ENCODE measurements at regions not wholly inside any gene's neighbourhood (a gene's known extent, or its start where the extent isn't known, plus 50 kb on each side); places are given as distances from the start of the nearest gene placed in this dataset.

DNA sequence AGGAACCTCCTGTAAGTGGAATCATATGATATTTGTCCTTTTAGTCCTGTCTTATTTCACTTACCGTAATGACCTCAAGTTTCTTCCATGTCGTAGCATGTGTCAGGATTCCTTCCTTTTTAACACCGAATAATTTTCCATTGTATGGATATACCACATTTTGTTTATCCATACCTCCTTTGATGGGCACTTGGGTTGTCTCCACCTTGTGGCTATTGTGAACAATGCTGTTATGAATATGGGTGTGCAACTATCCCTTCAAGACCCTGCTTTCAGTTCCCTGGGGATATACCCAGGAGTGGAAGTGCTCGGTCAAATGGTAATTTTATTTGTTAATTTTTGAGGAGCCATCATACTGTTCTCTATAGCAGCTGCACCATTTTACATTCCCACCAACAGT, 244.9 kb upstream of the BLID start:
- DNase-seq (ENCODE audit: low read depth) = no peak
- TF ChIP-seq, protein P1, sequence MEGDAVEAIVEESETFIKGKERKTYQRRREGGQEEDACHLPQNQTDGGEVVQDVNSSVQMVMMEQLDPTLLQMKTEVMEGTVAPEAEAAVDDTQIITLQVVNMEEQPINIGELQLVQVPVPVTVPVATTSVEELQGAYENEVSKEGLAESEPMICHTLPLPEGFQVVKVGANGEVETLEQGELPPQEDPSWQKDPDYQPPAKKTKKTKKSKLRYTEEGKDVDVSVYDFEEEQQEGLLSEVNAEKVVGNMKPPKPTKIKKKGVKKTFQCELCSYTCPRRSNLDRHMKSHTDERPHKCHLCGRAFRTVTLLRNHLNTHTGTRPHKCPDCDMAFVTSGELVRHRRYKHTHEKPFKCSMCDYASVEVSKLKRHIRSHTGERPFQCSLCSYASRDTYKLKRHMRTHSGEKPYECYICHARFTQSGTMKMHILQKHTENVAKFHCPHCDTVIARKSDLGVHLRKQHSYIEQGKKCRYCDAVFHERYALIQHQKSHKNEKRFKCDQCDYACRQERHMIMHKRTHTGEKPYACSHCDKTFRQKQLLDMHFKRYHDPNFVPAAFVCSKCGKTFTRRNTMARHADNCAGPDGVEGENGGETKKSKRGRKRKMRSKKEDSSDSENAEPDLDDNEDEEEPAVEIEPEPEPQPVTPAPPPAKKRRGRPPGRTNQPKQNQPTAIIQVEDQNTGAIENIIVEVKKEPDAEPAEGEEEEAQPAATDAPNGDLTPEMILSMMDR (IDR thresholded peaks at IDR 0.05; ENCODE audit: control insufficient read depth, extremely low read depth, insufficient read depth) = no peak
- no peak overlapping the region for H3K4me3 ChIP-seq (ENCODE audit: low read depth, low read length)

DNA sequence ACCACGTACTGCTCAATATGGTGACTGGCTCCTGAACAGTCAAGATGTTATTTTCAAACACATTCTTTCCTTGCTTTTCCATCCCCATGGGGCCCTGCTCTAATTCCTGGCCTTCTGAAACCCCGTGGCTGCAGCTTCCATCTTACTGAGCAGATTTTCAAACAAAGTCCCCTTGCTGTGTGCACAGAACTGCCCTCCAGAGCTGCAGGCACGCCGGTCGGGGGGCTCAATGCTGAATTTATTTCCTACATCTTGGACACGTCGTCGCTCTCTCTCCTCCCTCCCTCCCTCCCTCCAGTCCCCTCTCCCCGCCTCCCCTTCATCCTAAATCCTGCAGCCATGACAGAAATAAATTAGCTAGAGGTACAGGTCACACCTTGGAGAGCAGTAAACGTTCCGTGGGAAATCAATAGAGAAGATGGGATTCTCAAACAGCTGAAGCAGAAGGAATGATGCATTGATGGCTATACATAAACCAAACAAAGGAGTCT, 243.1 kb upstream of the BLID start:
- H3K4me3 ChIP-seq (ENCODE audit: low read depth, low read length) = no peak overlapping the region
- DNase-seq (ENCODE audit: low read depth) = no peak
- TF ChIP-seq, protein P1 (IDR thresholded peaks at IDR 0.05; ENCODE audit: control insufficient read depth, extremely low read depth, insufficient read depth) = no peak

DNA sequence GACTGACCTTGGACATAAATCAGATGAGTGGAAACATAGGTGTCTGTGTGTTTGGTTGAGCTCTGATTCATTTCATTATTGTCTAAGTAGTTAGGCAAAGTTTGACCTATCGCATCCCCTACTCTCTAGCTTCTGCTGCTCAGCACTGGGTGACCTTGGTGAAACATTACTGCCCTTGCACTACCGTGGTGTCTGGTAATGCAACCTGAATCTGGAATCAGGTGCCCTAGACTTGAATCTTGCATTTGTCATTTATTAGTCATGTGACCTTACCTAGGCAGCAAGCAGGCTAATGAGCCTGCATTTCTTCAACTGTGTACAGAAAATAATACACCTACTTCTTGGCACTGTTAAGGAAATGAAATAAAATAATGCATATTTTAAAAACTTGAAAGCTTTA, 242.3 kb upstream of the BLID start:
- TF ChIP-seq, protein P1 (IDR thresholded peaks at IDR 0.05; ENCODE audit: control insufficient read depth, extremely low read depth, insufficient read depth) = no peak
- no peak overlapping the region for H3K4me3 ChIP-seq (ENCODE audit: low read depth, low read length)
- no peak for DNase-seq (ENCODE audit: low read depth)

DNA sequence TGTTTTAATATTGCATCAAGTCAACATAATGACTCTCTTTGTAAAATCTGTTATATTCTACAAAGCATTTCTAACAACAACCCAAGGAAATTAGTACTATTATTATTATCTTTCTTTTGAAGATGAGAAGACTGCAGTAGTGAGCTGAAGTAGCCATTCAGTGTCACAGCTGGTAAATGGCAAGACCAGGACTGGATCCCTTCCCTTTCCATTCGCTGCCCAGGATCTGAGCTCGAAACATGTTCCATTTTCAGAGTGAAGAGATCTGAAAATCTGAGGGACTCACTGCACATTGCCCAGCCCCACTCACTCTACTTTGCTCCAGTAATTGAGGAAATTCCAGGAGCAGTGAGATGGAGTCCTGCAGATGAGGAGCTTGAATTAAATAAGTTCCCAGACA, 240.0 kb upstream of the BLID start:
- DNase-seq (ENCODE audit: low read depth) = no peak
- H3K4me3 ChIP-seq (ENCODE audit: low read depth, low read length) = no peak overlapping the region
- TF ChIP-seq, protein P1 (IDR thresholded peaks at IDR 0.05; ENCODE audit: control insufficient read depth, extremely low read depth, insufficient read depth) = no peak

DNA sequence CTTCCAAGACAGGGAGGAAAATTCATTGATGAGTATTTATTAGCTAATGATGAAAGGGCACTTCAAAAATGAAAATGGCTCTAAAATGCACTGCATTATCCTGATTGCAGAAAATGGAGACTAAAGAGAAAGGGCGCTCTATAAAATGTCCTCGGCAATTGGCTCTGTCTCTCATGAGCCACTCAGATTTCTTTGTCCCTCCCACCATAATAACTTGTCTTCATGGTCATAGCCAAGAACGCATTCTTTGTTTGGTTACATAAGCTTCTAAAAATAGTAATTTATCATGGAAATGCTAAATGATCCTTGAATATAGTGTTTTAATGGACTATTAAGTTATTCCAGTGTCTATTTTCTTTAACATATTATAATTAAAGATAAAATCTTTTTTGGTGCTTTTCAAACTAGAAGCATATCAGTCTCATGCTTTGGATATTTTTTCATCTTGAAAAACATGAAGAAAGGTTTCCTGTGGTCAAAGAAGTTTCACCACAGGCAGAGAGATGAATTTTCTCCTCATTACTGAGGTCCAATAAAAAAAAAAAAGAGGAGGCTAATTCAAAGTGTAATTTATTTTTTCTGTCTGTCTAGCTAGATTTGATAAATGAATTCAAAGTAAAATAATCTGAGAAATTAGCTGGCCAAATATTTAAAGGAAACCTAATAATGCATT, 238.1 kb upstream of the BLID start:
- TF ChIP-seq, protein P1 (IDR thresholded peaks at IDR 0.05; ENCODE audit: control insufficient read depth, extremely low read depth, insufficient read depth) = no peak
- DNase-seq (ENCODE audit: low read depth) = no peak
- no peak overlapping the region for H3K4me3 ChIP-seq (ENCODE audit: low read depth, low read length)

DNA sequence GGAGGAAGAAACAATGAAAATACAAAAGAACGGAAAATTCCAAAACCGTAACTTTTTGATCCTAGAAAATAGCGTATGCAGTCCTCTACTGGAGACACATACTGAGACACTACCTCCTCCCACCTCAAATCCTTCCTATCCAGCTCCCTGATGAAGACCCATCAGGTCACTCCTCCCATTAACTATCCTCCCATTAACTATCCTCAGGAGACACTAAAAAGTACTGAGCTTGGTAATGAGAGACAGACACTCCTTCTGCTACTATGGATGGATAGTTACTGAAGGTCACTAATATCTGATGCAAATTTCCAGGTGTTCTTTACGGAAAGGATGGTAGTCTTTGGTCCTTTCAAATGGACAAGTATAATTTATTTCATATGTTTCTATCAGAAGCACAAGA, 237.5 kb upstream of the BLID start:
- DNase-seq (ENCODE audit: low read depth) = no peak
- TF ChIP-seq, protein P1 (IDR thresholded peaks at IDR 0.05; ENCODE audit: control insufficient read depth, extremely low read depth, insufficient read depth) = no peak
- no peak overlapping the region for H3K4me3 ChIP-seq (ENCODE audit: low read depth, low read length)
